GM21526 (cell line): ENCODE measurements at regions not wholly inside any gene's neighbourhood (a gene's known extent, or its start where the extent isn't known, plus 50 kb on each side); places are given as distances from the start of the nearest gene placed in this dataset.
"Not testable (repeated sequence)": the region's sequence is repeated elsewhere in the genome, so short reads cannot be mapped to it uniquely, and the experiment has no call there.

Source experiments
- ATAC-seq: cut with Tn5 transposase; IDR thresholded peaks from one replicate; pipeline ENCODE4 v1.9.1; 2021; ENCODE audit warnings: moderate library complexity; ENCODE audit not compliant: unreplicated experiment, low FRiP score

GRCh38 chr2:111519071-111519470, 364.9 kb downstream of the ANAPC1 start:
- no peak for ATAC-seq

GRCh38 chr2:111522231-111522768, 361.7 kb downstream of the ANAPC1 start:
- ATAC-seq, result no peak

GRCh38 chr2:111523009-111523408, 361.0 kb downstream of the ANAPC1 start:
- no peak for ATAC-seq

GRCh38 chr2:111525026-111525425, 359.0 kb downstream of the ANAPC1 start:
- not testable (repeated sequence) for ATAC-seq

GRCh38 chr2:111526041-111526639, 357.9 kb downstream of the ANAPC1 start:
- not testable (repeated sequence) for ATAC-seq

GRCh38 chr2:111527707-111528400, 356.1 kb downstream of the ANAPC1 start:
- ATAC-seq, result not testable (repeated sequence)

- ATAC-seq, result not testable (repeated sequence)
These were observed 355.0 kb downstream of the ANAPC1 start for GRCh38 chr2:111529022-111529421.

GRCh38 chr2:111530239-111530965, 353.6 kb downstream of the ANAPC1 start:
- not testable (repeated sequence) for ATAC-seq

GRCh38 chr2:111532682-111533556, 351.1 kb downstream of the ANAPC1 start:
- not testable (repeated sequence) for ATAC-seq

- not testable (repeated sequence) for ATAC-seq
These were observed 350.3 kb downstream of the ANAPC1 start for GRCh38 chr2:111533557-111534247.

- ATAC-seq, result no peak
These were observed 349.1 kb downstream of the ANAPC1 start for GRCh38 chr2:111534910-111535352.

GRCh38 chr2:111535404-111535803, 348.6 kb downstream of the ANAPC1 start:
- no peak for ATAC-seq

GRCh38 chr2:111537078-111537655, 346.8 kb downstream of the ANAPC1 start:
- ATAC-seq, result no peak

GRCh38 chr2:111539991-111540390, 344.0 kb downstream of the ANAPC1 start:
- not testable (repeated sequence) for ATAC-seq

- ATAC-seq, result not testable (repeated sequence)
These were observed 341.7 kb downstream of the ANAPC1 start for GRCh38 chr2:111542120-111542774.

GRCh38 chr2:111544006-111544405, 340.0 kb downstream of the ANAPC1 start:
- ATAC-seq, result not testable (repeated sequence)

- not testable (repeated sequence) for ATAC-seq
These were observed 338.1 kb downstream of the ANAPC1 start for GRCh38 chr2:111545723-111546431.

- ATAC-seq, result not testable (repeated sequence)
These were observed 337.4 kb downstream of the ANAPC1 start for GRCh38 chr2:111546578-111546977.
